HL-60 (cell line): ENCODE measurements at regions not wholly inside any gene's neighbourhood (a gene's known extent, or its start where the extent isn't known, plus 50 kb on each side); places are given as distances from the start of the nearest gene placed in this dataset.

Experiments
- DNase-seq, 2 experiments: peaks; one replicate each; pipeline ENCODE4 v3.0.0-alpha.2; 2010 to 2020; ENCODE audit warnings: low read depth in 1 of 2, low spot score in 1 of 2
- H3K27ac ChIP-seq: fragments of 250-450 bp; sonication (Bioruptor Pico); replicated peaks from 2 replicates; pipeline ENCODE4 v1.5.1; 2020; ENCODE audit warnings: mild to moderate bottlenecking, moderate library complexity
- H3K27me3 ChIP-seq: fragments of 250-450 bp; sonication (Bioruptor Pico); 2 replicates; pipeline ENCODE4 v1.5.1; 2021; ENCODE audit warnings: mild to moderate bottlenecking, moderate library complexity; ENCODE audit not compliant: insufficient read depth, poor library complexity, severe bottlenecking
- H3K4me3 ChIP-seq: replicated peaks from 2 replicates; pipeline ENCODE4 v1.5.1; 2011; ENCODE audit warnings: mild to moderate bottlenecking, control low read depth, low read length; ENCODE audit not compliant: insufficient read depth
- GABPA ChIP-seq: IDR thresholded peaks from 2 replicates; pipeline ENCODE4 v1.6.1; 2012; ENCODE audit warnings: low read depth
- POLR2AphosphoS5 ChIP-seq: IDR thresholded peaks from 2 replicates; pipeline ENCODE4 v1.6.1; 2012; ENCODE audit warnings: low read depth
- SPI1 ChIP-seq: IDR thresholded peaks from 2 replicates; pipeline ENCODE4 v1.6.1; 2012; ENCODE audit warnings: low read depth, mild to moderate bottlenecking, borderline replicate concordance
- TF ChIP-seq, protein P1 (sequence below): IDR thresholded peaks from 2 replicates; pipeline ENCODE4 v1.6.1; 2012; ENCODE audit warnings: low read depth; ENCODE audit not compliant: insufficient replicate concordance
- TF ChIP-seq, protein P2 (sequence below): IDR thresholded peaks from one replicate; pipeline ENCODE4 v1.5.1; 2011; ENCODE audit warnings: low read length, control low read depth, inconsistent platforms; ENCODE audit not compliant: insufficient read depth

DNA sequence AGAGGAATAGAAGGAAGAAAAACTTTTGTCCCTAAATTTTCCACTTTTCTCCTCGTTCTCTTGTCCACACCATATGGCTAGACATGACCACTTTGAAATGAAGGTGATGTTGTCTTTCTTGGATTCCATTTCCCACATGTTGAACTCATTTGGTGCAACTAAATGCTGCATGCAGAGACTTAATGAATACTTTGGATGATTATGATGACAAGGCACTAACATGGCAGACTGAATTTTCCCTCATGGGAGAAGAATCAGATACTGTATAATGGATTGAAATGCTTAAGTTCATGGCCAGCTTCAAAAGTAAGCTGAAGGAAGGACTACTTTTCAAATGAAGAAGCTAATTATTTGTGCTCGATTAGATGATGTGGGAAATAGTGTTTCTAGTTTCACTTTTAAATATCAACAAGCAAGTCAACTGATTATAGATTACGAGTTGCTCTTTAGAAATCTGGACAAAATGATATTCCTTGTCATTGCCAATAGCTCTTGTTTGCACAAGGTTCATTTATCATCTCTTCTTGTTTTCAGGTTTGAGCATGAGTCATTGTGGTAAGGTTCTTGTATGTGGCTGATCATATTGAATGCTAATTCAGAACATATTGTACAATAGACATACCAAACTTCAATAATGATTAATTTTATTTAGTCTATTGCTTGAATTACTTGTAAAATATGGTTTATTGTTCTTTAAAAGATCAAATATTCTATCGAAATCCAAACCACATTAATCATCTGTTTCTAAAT, 501.3 kb upstream of the FTMT start:
- TF ChIP-seq POLR2AphosphoS5 (no peak), SPI1 (no peak), GABPA (no peak)
- TF ChIP-seq, protein P1, sequence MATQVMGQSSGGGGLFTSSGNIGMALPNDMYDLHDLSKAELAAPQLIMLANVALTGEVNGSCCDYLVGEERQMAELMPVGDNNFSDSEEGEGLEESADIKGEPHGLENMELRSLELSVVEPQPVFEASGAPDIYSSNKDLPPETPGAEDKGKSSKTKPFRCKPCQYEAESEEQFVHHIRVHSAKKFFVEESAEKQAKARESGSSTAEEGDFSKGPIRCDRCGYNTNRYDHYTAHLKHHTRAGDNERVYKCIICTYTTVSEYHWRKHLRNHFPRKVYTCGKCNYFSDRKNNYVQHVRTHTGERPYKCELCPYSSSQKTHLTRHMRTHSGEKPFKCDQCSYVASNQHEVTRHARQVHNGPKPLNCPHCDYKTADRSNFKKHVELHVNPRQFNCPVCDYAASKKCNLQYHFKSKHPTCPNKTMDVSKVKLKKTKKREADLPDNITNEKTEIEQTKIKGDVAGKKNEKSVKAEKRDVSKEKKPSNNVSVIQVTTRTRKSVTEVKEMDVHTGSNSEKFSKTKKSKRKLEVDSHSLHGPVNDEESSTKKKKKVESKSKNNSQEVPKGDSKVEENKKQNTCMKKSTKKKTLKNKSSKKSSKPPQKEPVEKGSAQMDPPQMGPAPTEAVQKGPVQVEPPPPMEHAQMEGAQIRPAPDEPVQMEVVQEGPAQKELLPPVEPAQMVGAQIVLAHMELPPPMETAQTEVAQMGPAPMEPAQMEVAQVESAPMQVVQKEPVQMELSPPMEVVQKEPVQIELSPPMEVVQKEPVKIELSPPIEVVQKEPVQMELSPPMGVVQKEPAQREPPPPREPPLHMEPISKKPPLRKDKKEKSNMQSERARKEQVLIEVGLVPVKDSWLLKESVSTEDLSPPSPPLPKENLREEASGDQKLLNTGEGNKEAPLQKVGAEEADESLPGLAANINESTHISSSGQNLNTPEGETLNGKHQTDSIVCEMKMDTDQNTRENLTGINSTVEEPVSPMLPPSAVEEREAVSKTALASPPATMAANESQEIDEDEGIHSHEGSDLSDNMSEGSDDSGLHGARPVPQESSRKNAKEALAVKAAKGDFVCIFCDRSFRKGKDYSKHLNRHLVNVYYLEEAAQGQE: no peak
- H3K4me3 ChIP-seq: no peak overlapping the region
- no peak for DNase-seq

DNA sequence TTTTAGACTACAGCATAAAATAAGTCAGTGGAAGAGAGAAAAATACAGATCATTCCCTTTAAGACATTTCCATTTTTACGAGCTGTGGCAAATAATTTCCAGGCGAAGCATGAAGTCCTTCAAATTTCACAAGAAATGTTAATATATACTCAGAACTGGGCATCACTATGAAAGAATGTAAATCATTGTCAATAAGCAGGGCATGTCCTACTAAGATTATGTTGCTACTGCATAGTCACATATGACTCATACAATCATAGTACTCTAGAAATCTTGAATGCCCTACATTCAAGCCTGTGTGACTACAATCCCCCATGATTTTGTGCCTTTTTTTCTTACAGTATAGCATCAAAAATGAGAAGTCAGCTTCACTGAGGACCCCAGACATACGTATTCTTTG, 485.2 kb upstream of the FTMT start:
- no peaks in the 10 kb centered on the region for H3K27me3 ChIP-seq
- TF ChIP-seq GABPA (no peak), SPI1 (no peak), POLR2AphosphoS5 (no peak)
- TF ChIP-seq, protein P2, sequence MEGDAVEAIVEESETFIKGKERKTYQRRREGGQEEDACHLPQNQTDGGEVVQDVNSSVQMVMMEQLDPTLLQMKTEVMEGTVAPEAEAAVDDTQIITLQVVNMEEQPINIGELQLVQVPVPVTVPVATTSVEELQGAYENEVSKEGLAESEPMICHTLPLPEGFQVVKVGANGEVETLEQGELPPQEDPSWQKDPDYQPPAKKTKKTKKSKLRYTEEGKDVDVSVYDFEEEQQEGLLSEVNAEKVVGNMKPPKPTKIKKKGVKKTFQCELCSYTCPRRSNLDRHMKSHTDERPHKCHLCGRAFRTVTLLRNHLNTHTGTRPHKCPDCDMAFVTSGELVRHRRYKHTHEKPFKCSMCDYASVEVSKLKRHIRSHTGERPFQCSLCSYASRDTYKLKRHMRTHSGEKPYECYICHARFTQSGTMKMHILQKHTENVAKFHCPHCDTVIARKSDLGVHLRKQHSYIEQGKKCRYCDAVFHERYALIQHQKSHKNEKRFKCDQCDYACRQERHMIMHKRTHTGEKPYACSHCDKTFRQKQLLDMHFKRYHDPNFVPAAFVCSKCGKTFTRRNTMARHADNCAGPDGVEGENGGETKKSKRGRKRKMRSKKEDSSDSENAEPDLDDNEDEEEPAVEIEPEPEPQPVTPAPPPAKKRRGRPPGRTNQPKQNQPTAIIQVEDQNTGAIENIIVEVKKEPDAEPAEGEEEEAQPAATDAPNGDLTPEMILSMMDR: no peak
- no peak overlapping the region for H3K4me3 ChIP-seq
- H3K27ac ChIP-seq: no peak overlapping the region
- no peak for DNase-seq

More for the DNA sequence above, 501.3 kb upstream of the FTMT start:
- no peak overlapping the region for H3K27ac ChIP-seq
- H3K27me3 ChIP-seq: no peaks in the 10 kb centered on the region

DNA sequence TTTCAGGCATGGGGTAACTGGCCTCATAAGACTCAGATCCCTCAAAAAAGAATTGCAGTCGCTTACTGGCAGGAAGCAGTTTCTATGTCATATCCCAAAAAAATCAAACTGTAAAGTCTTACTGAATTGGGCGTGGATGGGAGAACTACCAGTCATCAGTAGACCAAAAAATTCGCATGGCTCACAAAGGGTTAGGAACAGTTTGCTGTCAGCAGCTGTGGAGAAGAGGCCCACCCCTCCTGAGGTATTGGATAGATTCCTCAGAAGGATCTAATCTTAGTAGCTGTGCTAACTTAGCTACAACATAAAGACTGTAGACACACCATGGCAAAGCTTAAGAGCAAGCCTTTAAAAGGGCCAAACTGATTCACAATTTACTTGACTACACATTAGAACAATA, 478.3 kb upstream of the FTMT start:
- Histone ChIP-seq H3K27ac (no peak overlapping the region), H3K27me3 (no peaks in the 10 kb centered on the region), H3K4me3 (no peak overlapping the region)
- DNase-seq: no peak
- TF ChIP-seq, protein P1: no peak
- TF ChIP-seq POLR2AphosphoS5 (no peak), SPI1 (no peak), GABPA (no peak)
- TF ChIP-seq, protein P2: no peak

DNA sequence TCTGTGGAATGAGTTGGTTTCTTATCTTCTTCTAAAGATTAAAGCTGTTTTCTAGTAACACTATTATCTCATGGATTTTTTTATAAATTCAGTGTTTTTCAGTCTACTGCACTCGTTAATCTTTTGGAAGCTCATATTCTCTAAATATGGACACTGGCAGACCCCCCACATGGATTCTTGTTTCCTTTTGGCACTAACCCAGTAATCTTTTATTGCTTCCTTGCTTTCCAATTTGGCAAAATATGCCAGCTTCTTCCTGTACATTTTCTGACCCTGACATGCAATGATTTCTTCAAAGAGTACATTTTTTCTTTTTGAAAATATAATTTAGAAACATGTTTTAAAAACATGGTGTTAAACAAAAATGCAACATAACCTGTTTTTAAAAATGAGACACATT, 474.2 kb upstream of the FTMT start:
- TF ChIP-seq POLR2AphosphoS5 (no peak), GABPA (no peak), SPI1 (no peak)
- TF ChIP-seq, protein P1: no peak
- TF ChIP-seq, protein P2: no peak
- Histone ChIP-seq H3K27me3 (no peaks in the 10 kb centered on the region), H3K27ac (no peak overlapping the region), H3K4me3 (no peak overlapping the region)
- no peak for DNase-seq
